Suprapubic skin (tissue), 3 donors: ENCODE measurements at regions not wholly inside any gene's neighbourhood (a gene's known extent, or its start where the extent isn't known, plus 50 kb on each side); places are given as distances from the start of the nearest gene placed in this dataset.
"Not testable (repeated sequence)": the region's sequence is repeated elsewhere in the genome, so short reads cannot be mapped to it uniquely, and the experiment has no call there.

Experiments
- EP300 ChIP-seq: sonication (generic); formaldehyde crosslinking; IDR thresholded peaks from one replicate; pipeline ENCODE4 v1.6.1; 2017; ENCODE audit warnings: antibody characterized with exemption
- TF ChIP-seq, protein P1 (sequence below), 2 donors: fragments of 200-600 bp in 1 of 2; fragments of 450-650 bp in 1 of 2; sonication (generic) in 1 of 2; IDR thresholded peaks; one replicate each; pipeline ENCODE4 v1.5.1; 2016 to 2019; ENCODE audit warnings: antibody characterized with exemption in 2 of 2, mild to moderate bottlenecking in 1 of 2, moderate library complexity in 1 of 2

DNA sequence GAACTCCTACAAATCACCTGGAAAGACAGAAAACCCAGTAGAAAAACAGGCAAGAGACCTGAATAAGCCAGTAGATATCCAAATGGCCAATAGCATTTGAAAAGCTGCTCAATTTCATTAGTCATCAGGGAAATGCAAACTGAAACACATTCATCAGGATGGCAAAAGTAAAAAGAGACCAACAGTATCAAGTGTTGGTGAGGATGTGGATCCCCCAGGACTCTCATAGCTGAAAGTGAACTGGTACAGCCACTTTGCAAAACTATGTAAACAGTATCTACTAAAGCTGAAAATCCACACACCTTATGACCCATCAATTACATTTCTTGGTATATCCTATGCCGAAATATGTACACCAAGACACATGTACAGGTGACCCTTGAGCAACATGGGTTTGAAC lies 180.4 kb upstream of the IRF2BP2 start:
- TF ChIP-seq, protein P1, sequence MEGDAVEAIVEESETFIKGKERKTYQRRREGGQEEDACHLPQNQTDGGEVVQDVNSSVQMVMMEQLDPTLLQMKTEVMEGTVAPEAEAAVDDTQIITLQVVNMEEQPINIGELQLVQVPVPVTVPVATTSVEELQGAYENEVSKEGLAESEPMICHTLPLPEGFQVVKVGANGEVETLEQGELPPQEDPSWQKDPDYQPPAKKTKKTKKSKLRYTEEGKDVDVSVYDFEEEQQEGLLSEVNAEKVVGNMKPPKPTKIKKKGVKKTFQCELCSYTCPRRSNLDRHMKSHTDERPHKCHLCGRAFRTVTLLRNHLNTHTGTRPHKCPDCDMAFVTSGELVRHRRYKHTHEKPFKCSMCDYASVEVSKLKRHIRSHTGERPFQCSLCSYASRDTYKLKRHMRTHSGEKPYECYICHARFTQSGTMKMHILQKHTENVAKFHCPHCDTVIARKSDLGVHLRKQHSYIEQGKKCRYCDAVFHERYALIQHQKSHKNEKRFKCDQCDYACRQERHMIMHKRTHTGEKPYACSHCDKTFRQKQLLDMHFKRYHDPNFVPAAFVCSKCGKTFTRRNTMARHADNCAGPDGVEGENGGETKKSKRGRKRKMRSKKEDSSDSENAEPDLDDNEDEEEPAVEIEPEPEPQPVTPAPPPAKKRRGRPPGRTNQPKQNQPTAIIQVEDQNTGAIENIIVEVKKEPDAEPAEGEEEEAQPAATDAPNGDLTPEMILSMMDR (IDR thresholded peaks at IDR 0.05) = not testable (repeated sequence)
- TF ChIP-seq EP300 = not testable (repeated sequence)
